Sigmoid colon (tissue), 6 donors: ENCODE measurements at regions not wholly inside any gene's neighbourhood (a gene's known extent, or its start where the extent isn't known, plus 50 kb on each side); places are given as distances from the start of the nearest gene placed in this dataset.
"Not testable (repeated sequence)": the region's sequence is repeated elsewhere in the genome, so short reads cannot be mapped to it uniquely, and the experiment has no call there.

Experiments used
- DNase-seq: peaks from one replicate; pipeline ENCODE4 v3.0.0-alpha.2; 2019
- H3K27ac ChIP-seq, 4 donors: fragments of 200-600 bp; sonication (generic); one replicate each; pipeline ENCODE4 v1.5.1; 2016 to 2019; ENCODE audit warnings: mild to moderate bottlenecking in 1 of 4
- H3K27me3 ChIP-seq, 3 donors: fragments of 200-600 bp; sonication (generic); one replicate each; pipeline ENCODE4 v1.5.1; 2019; ENCODE audit warnings: mild to moderate bottlenecking in 1 of 3
- H3K36me3 ChIP-seq, 4 donors: fragments of 200-600 bp; sonication (generic); one replicate each; pipeline ENCODE4 v1.5.1; 2016 to 2019
- H3K4me1 ChIP-seq, 4 donors: fragments of 200-600 bp; sonication (generic); one replicate each; pipeline ENCODE4 v1.5.1; 2017 to 2019
- H3K4me3 ChIP-seq, 4 donors: fragments of 200-600 bp; sonication (generic); one replicate each; pipeline ENCODE4 v1.5.1; 2017 to 2019; ENCODE audit warnings: mild to moderate bottlenecking in 2 of 4, moderate library complexity in 1 of 4
- H3K9me3 ChIP-seq, 4 donors: fragments of 200-600 bp in 3 of 4; sonication (generic) in 3 of 4; one replicate each; pipeline versions ENCODE4 v1.5.1 to v1.6.1; 2013 to 2019
- EP300 ChIP-seq, 4 donors: sonication (generic); formaldehyde crosslinking; IDR thresholded peaks; one replicate each; pipeline ENCODE4 v1.6.1; 2017; ENCODE audit warnings: antibody characterized with exemption in 4 of 4
- POLR2A ChIP-seq, 2 donors: fragments of 450-650 bp; IDR thresholded peaks; one replicate each; pipeline ENCODE4 v1.6.1; 2016; ENCODE audit warnings: antibody characterized with exemption in 2 of 2, mild to moderate bottlenecking in 2 of 2, moderate library complexity in 2 of 2
- POLR2AphosphoS5 ChIP-seq, 4 donors: sonication (generic); formaldehyde crosslinking; IDR thresholded peaks; one replicate each; pipeline ENCODE4 v1.6.1; 2017; ENCODE audit warnings: antibody characterized with exemption in 4 of 4
- WGBS, 2 donors: extraction: QIAGEN DNeasy Blood & Tissue Kit; methylation state at CpG; one replicate each; pipeline ENCODE4 v1.1.7; 2013; 5-methylcytosine and 5-hydroxymethylcytosine counted together
- intact Hi-C: fragments of 100-400 bp; cut with DNase I; formaldehyde crosslinking; loops from one replicate; pipeline ENCODE4 v1.15.1; 2023
- TF ChIP-seq, protein P1 (sequence below), 4 experiments: fragments of 450-650 bp in 3 of 4; fragments of 200-600 bp in 1 of 4; IDR thresholded peaks; one replicate each; pipeline ENCODE4 v1.5.1; 2016 to 2019; ENCODE audit warnings: antibody characterized with exemption in 4 of 4, mild to moderate bottlenecking in 3 of 4, moderate library complexity in 2 of 4
- donor health status: healthy with polysubstance abuse.
- donor health status: healthy.

DNA sequence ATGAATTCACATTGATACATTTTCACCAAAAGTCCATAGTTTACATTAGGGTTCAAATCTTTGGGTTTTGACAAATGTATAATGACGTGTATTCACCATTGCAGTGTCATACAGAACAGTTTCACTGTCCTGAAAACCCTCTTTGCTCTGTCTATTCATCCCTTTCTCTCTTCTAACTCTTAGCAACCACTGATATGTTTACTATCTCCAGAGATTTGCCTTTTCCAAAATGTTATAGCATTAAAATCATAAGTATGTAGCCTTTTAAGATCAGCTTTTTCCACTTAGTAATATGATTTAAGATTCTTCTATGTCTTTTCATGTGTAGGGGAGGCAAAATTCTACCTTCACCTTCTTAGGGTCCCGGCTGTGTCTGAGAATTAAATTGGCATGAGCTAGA lies 203.8 kb downstream of the TPRG1 start:
- DNase-seq, result no peak
- peaks cover 0 to 6% (median 0%) of the 10 kb centered on the region in 4 donors for H3K9me3 ChIP-seq
- no peaks in the 10 kb centered on the region for H3K4me1 ChIP-seq
- no peak overlapping the region for H3K27ac ChIP-seq
- no peaks in the 10 kb centered on the region for H3K36me3 ChIP-seq
- 94% methylated on average over 2 of the region's 2 CpGs for WGBS, 2 donors
- no peaks in the 10 kb centered on the region for H3K27me3 ChIP-seq
- intact Hi-C loops, result no loop called here
- TF ChIP-seq, protein P1, sequence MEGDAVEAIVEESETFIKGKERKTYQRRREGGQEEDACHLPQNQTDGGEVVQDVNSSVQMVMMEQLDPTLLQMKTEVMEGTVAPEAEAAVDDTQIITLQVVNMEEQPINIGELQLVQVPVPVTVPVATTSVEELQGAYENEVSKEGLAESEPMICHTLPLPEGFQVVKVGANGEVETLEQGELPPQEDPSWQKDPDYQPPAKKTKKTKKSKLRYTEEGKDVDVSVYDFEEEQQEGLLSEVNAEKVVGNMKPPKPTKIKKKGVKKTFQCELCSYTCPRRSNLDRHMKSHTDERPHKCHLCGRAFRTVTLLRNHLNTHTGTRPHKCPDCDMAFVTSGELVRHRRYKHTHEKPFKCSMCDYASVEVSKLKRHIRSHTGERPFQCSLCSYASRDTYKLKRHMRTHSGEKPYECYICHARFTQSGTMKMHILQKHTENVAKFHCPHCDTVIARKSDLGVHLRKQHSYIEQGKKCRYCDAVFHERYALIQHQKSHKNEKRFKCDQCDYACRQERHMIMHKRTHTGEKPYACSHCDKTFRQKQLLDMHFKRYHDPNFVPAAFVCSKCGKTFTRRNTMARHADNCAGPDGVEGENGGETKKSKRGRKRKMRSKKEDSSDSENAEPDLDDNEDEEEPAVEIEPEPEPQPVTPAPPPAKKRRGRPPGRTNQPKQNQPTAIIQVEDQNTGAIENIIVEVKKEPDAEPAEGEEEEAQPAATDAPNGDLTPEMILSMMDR (IDR thresholded peaks at IDR 0.05), result no peak
- TF ChIP-seq EP300 (IDR thresholded peaks at IDR 0.05) (no peak), POLR2A (IDR thresholded peaks at IDR 0.05) (no peak), POLR2AphosphoS5 (IDR thresholded peaks at IDR 0.05) (no peak)
- H3K4me3 ChIP-seq, result no peak overlapping the region

DNA sequence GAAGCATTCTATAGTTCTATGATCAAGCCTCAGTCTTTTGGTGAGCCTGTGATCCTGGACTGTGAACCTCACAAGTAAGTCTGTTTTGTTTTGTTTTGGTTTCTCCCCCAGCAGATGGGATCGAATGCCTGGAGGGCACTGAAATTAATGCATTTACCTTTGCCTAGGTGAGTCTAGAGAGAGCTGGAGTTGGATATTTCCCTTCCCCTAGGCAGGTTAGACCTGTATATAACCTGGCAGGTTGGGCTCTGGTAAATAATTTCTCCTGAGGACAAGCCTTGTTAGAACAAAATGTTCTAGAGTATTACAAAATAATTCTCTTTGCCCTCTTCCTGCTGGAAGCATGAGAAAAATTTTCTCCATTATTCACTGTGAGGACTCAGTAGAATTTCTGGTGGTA lies 211.9 kb downstream of the TPRG1 start:
- DNase-seq, result no peak
- Histone ChIP-seq H3K9me3 (no peaks in the 10 kb centered on the region), H3K27ac (no peak overlapping the region), H3K4me1 (no peaks in the 10 kb centered on the region), H3K4me3 (no peak overlapping the region), H3K27me3 (no peaks in the 10 kb centered on the region), H3K36me3 (no peaks in the 10 kb centered on the region)
- 67 to 88% methylated on average over 1 of the region's 1 CpG for WGBS, 2 donors
- TF ChIP-seq POLR2AphosphoS5 (IDR thresholded peaks at IDR 0.05) (no peak), EP300 (IDR thresholded peaks at IDR 0.05) (no peak), POLR2A (IDR thresholded peaks at IDR 0.05) (no peak)
- TF ChIP-seq, protein P1 (IDR thresholded peaks at IDR 0.05), result no peak
- intact Hi-C loops, result no loop called here

DNA sequence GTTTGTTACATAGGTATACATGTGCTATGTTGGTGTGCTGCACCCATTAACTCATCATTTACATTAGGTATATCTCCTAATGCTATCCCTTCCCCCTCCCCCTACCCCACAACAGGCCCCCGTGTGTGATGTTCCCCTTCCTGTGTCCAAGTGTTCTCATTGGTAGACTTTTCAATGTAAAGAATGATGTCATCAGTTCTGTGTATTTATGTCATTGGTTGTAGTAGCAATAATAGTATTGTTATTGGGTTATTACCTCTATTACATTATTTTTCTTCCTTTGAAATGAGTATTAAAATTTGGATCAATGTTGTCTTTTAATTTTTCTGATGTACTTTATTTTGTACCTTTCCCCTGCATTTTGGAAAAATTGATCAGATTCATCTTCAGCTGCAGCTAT lies 214.1 kb downstream of the TPRG1 start:
- H3K27me3 ChIP-seq, intact Hi-C loops: not testable (repeated sequence)
- WGBS, 2 donors, result 68 to 71% methylated on average over 1 of the region's 1 CpG

DNA sequence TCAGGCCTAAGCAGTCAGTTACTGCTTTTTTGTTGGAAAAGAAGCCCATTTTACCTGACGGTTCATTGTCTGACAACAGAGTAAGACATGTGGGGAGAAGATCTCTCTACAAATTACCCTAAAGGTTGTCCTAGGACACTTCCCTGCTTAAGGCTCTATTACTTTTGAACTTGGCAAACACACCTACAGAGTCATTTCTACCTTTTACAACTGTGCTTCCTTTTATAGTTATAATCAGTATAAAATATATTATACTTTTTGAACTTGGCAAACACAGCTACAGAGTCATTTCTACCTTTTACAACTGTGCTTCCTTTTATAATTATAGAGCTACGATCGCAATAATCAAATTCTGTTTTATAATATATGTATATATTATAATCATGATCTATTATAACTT lies 215.0 kb downstream of the TPRG1 start:
- no peaks in the 10 kb centered on the region for H3K9me3 ChIP-seq
- TF ChIP-seq POLR2A (IDR thresholded peaks at IDR 0.05), result no peak
- TF ChIP-seq EP300 (IDR thresholded peaks at IDR 0.05), result no peak
- no peak for TF ChIP-seq POLR2AphosphoS5 (IDR thresholded peaks at IDR 0.05)
- DNase-seq, result no peak
- H3K27ac ChIP-seq, result no peak overlapping the region
- WGBS, 2 donors, result 24 to 65% methylated on average over 3 of the region's 3 CpGs
- no peak overlapping the region for H3K4me3 ChIP-seq
- no peaks in the 10 kb centered on the region for H3K27me3 ChIP-seq
- no peaks in the 10 kb centered on the region for H3K36me3 ChIP-seq
- no peaks in the 10 kb centered on the region for H3K4me1 ChIP-seq
- intact Hi-C loops, result no loop called here

More for the DNA sequence above, 214.1 kb downstream of the TPRG1 start:
- H3K9me3 ChIP-seq, H3K4me3 ChIP-seq, H3K27ac ChIP-seq, H3K36me3 ChIP-seq, H3K4me1 ChIP-seq, DNase-seq: not testable (repeated sequence)

DNA sequence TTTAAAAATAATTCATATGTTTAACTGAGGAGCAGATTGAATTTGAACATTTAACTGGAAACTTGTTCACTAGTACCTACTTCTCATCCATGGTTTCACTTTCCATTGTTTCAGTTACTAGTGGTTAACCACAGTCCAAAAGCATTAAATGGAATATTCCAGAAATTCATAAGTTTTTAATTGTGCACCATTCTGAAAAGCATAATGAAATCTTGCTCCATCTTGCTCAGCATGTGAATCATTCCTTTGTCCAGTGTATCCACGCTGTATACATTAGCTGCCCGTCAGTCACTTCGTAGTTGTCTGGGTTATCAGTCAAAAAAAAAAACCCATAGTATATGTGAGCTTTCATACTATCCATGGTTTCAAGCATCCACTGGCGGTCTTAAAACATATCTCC lies 217.6 kb downstream of the TPRG1 start:
- no peak for DNase-seq
- TF ChIP-seq EP300 (IDR thresholded peaks at IDR 0.05), result no peak
- TF ChIP-seq, protein P1 (IDR thresholded peaks at IDR 0.05), result no peak
- TF ChIP-seq POLR2A (IDR thresholded peaks at IDR 0.05), result no peak
- TF ChIP-seq POLR2AphosphoS5 (IDR thresholded peaks at IDR 0.05), result no peak
- Histone ChIP-seq H3K36me3 (no peaks in the 10 kb centered on the region), H3K27ac (no peak overlapping the region), H3K4me3 (no peak overlapping the region), H3K27me3 (no peaks in the 10 kb centered on the region), H3K4me1 (no peaks in the 10 kb centered on the region), H3K9me3 (no peaks in the 10 kb centered on the region)
- 95 to 96% methylated on average over 4 of the region's 4 CpGs for WGBS, 2 donors
- intact Hi-C loops, result no loop called here

DNA sequence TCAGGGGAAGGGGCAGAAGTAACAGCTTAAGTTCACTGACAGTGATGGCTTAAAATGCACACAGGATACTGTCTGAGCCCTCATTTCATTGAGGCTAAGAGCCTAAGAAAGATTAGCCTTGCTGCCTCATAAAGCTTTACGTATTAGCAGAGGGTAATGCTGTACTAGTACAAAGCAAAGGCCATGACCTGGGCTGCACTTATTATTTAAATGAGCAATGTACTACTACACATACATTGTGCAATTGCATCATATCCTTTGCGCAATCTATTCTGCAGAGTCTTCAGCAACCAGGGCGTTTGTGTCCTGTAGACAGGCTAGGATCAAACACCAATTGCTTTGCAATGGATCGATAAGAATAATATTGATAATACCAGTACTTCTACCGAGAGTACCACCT lies 221.8 kb downstream of the TPRG1 start:
- DNase-seq, result no peak
- Histone ChIP-seq H3K27me3 (no peaks in the 10 kb centered on the region), H3K4me1 (no peaks in the 10 kb centered on the region), H3K9me3 (no peaks in the 10 kb centered on the region), H3K4me3 (no peak overlapping the region), H3K36me3 (no peaks in the 10 kb centered on the region), H3K27ac (no peak overlapping the region)
- TF ChIP-seq POLR2AphosphoS5 (IDR thresholded peaks at IDR 0.05) (no peak), EP300 (IDR thresholded peaks at IDR 0.05) (no peak), POLR2A (IDR thresholded peaks at IDR 0.05) (no peak)
- TF ChIP-seq, protein P1 (IDR thresholded peaks at IDR 0.05), result no peak
- intact Hi-C loops, result no loop called here
- WGBS, 2 donors, result 60 to 81% methylated on average over 5 of the region's 5 CpGs
